ENCODE measurements at regions not wholly inside any gene's neighbourhood (a gene's known extent, or its start where the extent isn't known, plus 50 kb on each side); places are given as distances from the start of the nearest gene placed in this dataset.

DNA sequence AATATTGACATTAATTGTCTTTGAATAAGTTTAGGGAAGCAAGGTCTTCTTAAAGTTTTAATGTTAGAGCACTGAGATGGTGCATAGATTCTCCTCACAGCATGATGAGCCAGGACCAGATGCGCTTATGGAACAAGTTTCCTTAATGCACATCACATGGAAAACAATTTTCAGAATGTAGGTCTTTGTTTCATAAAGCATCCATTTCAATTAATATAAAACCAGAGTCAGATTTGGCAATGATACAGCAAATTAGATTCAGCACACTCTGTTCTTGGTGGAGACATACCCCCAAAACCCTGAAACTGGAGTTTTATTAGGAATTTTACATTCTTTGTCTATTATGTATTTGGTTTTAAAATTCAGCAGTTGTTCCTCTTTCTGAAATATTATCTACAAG is 402.1 kb upstream of the SEMA6A start:
- Histone ChIP-seq H3K9ac (ENCODE audit: low read length) (no peak overlapping the region), H3K79me2 (ENCODE audit: control insufficient read depth, insufficient read depth, low read length) (no peaks in the 10 kb centered on the region), H4K8ac (ENCODE audit: low read depth, low read length) (no peak overlapping the region), H3K79me1 (ENCODE audit: low read length) (no peaks in the 10 kb centered on the region), H2BK15ac (replicated peaks; ENCODE audit: low read depth) (no peak overlapping the region), H3K56ac (ENCODE audit: low read length) (no peak overlapping the region), H4K5ac (ENCODE audit: low read length) (no peak overlapping the region), H3K4me2 (ENCODE audit: low read length) (no peak overlapping the region), H3K18ac (ENCODE audit: low read length) (no peak overlapping the region), H2AK5ac (ENCODE audit: low read length) (no peak overlapping the region), H3K4me1 (ENCODE audit: control insufficient read depth, low read depth, low read length) (no peaks in the 10 kb centered on the region), H3K23ac (ENCODE audit: low read length) (no peak overlapping the region), H3K27me3 (ENCODE audit: insufficient read depth, low read length, poor library complexity) (no peaks in the 10 kb centered on the region), H2BK5ac (ENCODE audit: low read length) (no peak overlapping the region), H3K4me3 (ENCODE audit: low read length) (no peak overlapping the region), H3K4ac (ENCODE audit: low read depth, low read length) (no peak overlapping the region), H3K27ac (ENCODE audit: low read depth, low read length) (no peak overlapping the region), H2BK120ac (ENCODE audit: low read depth, low read length) (no peak overlapping the region), H3K36me3 (ENCODE audit: control insufficient read depth, insufficient read depth, low read length) (no peaks in the 10 kb centered on the region)
- no CpG with 5 or more reads among the region's 1 CpG for WGBS (ENCODE audit: extremely low coverage, insufficient coverage, low lambda C conversion rate)
- DNase-seq: no peak

DNA sequence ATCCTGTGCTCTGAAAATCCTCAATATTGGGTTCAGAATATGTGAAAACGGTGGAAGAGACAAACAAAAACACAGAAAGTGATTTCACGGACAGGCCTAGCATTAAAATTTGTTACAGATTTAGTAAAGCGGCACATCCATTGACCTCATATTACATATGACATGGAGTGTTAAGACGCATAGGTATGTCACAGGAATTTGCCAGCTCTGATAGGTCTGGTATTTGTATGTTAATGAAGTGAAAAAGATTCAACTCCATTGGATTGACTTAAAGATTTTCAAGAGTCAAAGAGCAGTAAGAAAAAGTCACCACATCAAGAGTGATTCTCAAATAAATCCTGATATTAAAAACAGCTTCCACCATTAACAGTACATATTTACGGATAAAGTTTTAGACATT is 396.5 kb upstream of the SEMA6A start:
- Histone ChIP-seq H3K79me2 (ENCODE audit: control insufficient read depth, insufficient read depth, low read length) (no peaks in the 10 kb centered on the region), H2BK15ac (replicated peaks; ENCODE audit: low read depth) (no peak overlapping the region), H3K9ac (ENCODE audit: low read length) (no peak overlapping the region), H3K23ac (ENCODE audit: low read length) (no peak overlapping the region), H2BK5ac (ENCODE audit: low read length) (no peak overlapping the region), H4K5ac (ENCODE audit: low read length) (no peak overlapping the region), H3K4me1 (ENCODE audit: control insufficient read depth, low read depth, low read length) (peaks cover 8% of the 10 kb centered on the region), H3K4ac (ENCODE audit: low read depth, low read length) (no peak overlapping the region), H3K27ac (ENCODE audit: low read depth, low read length) (no peak overlapping the region), H3K18ac (ENCODE audit: low read length) (no peak overlapping the region), H3K56ac (ENCODE audit: low read length) (no peak overlapping the region), H4K8ac (ENCODE audit: low read depth, low read length) (no peak overlapping the region), H3K79me1 (ENCODE audit: low read length) (no peaks in the 10 kb centered on the region), H3K4me3 (ENCODE audit: low read length) (no peak overlapping the region), H2BK120ac (ENCODE audit: low read depth, low read length) (no peak overlapping the region), H3K36me3 (ENCODE audit: control insufficient read depth, insufficient read depth, low read length) (no peaks in the 10 kb centered on the region), H2AK5ac (ENCODE audit: low read length) (no peak overlapping the region), H3K4me2 (ENCODE audit: low read length) (no peak overlapping the region), H3K27me3 (ENCODE audit: insufficient read depth, low read length, poor library complexity) (no peaks in the 10 kb centered on the region)
- peak; percentile 91 for DNase-seq
- no CpG with 5 or more reads among the region's 5 CpGs for WGBS (ENCODE audit: extremely low coverage, insufficient coverage, low lambda C conversion rate)

GRCh38 chr5:116970318-116970717 is 395.7 kb upstream of the SEMA6A start:
- H3K4me3 ChIP-seq (ENCODE audit: low read length): no peak overlapping the region
- H3K79me2 ChIP-seq (ENCODE audit: control insufficient read depth, insufficient read depth, low read length): no peaks in the 10 kb centered on the region
- no peaks in the 10 kb centered on the region for H3K27me3 ChIP-seq (ENCODE audit: insufficient read depth, low read length, poor library complexity)
- H4K8ac ChIP-seq (ENCODE audit: low read depth, low read length): no peak overlapping the region
- H4K5ac ChIP-seq (ENCODE audit: low read length): no peak overlapping the region
- peak; percentile 75 for DNase-seq
- peaks cover 8% of the 10 kb centered on the region for H3K4me1 ChIP-seq (ENCODE audit: control insufficient read depth, low read depth, low read length)
- no peaks in the 10 kb centered on the region for H3K79me1 ChIP-seq (ENCODE audit: low read length)
- H3K56ac ChIP-seq (ENCODE audit: low read length): no peak overlapping the region
- H3K36me3 ChIP-seq (ENCODE audit: control insufficient read depth, insufficient read depth, low read length): no peaks in the 10 kb centered on the region
- H2AK5ac ChIP-seq (ENCODE audit: low read length): no peak overlapping the region
- H3K23ac ChIP-seq (ENCODE audit: low read length): no peak overlapping the region
- peak overlapping the region; percentile 60 for H3K18ac ChIP-seq (ENCODE audit: low read length)
- no peak overlapping the region for H3K4ac ChIP-seq (ENCODE audit: low read depth, low read length)
- no peak overlapping the region for H3K4me2 ChIP-seq (ENCODE audit: low read length)
- no CpG with 5 or more reads among the region's 2 CpGs for WGBS (ENCODE audit: extremely low coverage, insufficient coverage, low lambda C conversion rate)
- H2BK15ac ChIP-seq (replicated peaks; ENCODE audit: low read depth): no peak overlapping the region
- no peak overlapping the region for H2BK120ac ChIP-seq (ENCODE audit: low read depth, low read length)
- peak overlapping the region; percentile 17 for H2BK5ac ChIP-seq (ENCODE audit: low read length)
- no peak overlapping the region for H3K9ac ChIP-seq (ENCODE audit: low read length)
- no peak overlapping the region for H3K27ac ChIP-seq (ENCODE audit: low read depth, low read length)

DNA sequence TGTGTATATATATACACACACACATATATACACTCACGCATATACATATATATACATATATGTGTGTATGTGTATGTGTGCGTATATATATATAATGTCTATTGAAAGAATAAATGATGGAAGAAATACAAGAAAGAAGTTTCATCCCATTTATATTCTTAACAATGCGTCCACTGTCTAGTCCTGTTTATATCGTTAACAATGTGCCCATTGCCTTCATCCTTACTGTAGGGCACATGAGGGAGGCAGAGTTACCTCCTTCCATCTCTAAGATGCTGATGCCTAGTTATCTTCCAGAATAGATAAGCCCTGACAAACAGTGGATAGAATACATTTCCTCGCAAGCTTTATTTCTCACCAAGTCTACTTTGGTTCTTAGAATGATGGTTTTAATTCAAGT is 389.8 kb upstream of the SEMA6A start:
- H2BK120ac ChIP-seq (ENCODE audit: low read depth, low read length): no peak overlapping the region
- H2AK5ac ChIP-seq (ENCODE audit: low read length): no peak overlapping the region
- H3K27ac ChIP-seq (ENCODE audit: low read depth, low read length): no peak overlapping the region
- H3K23ac ChIP-seq (ENCODE audit: low read length): no peak overlapping the region
- no peak overlapping the region for H3K18ac ChIP-seq (ENCODE audit: low read length)
- no peaks in the 10 kb centered on the region for H3K36me3 ChIP-seq (ENCODE audit: control insufficient read depth, insufficient read depth, low read length)
- H4K5ac ChIP-seq (ENCODE audit: low read length): no peak overlapping the region
- no peak overlapping the region for H3K56ac ChIP-seq (ENCODE audit: low read length)
- DNase-seq: no peak
- no peaks in the 10 kb centered on the region for H3K79me2 ChIP-seq (ENCODE audit: control insufficient read depth, insufficient read depth, low read length)
- H3K4ac ChIP-seq (ENCODE audit: low read depth, low read length): no peak overlapping the region
- WGBS (ENCODE audit: extremely low coverage, insufficient coverage, low lambda C conversion rate): no CpG with 5 or more reads among the region's 5 CpGs
- H3K4me1 ChIP-seq (ENCODE audit: control insufficient read depth, low read depth, low read length): peaks cover 1% of the 10 kb centered on the region
- H3K4me2 ChIP-seq (ENCODE audit: low read length): no peak overlapping the region
- H4K8ac ChIP-seq (ENCODE audit: low read depth, low read length): no peak overlapping the region
- H3K79me1 ChIP-seq (ENCODE audit: low read length): no peaks in the 10 kb centered on the region
- H3K9ac ChIP-seq (ENCODE audit: low read length): no peak overlapping the region
- no peaks in the 10 kb centered on the region for H3K27me3 ChIP-seq (ENCODE audit: insufficient read depth, low read length, poor library complexity)
- no peak overlapping the region for H2BK15ac ChIP-seq (replicated peaks; ENCODE audit: low read depth)
- H3K4me3 ChIP-seq (ENCODE audit: low read length): no peak overlapping the region
- no peak overlapping the region for H2BK5ac ChIP-seq (ENCODE audit: low read length)

DNA sequence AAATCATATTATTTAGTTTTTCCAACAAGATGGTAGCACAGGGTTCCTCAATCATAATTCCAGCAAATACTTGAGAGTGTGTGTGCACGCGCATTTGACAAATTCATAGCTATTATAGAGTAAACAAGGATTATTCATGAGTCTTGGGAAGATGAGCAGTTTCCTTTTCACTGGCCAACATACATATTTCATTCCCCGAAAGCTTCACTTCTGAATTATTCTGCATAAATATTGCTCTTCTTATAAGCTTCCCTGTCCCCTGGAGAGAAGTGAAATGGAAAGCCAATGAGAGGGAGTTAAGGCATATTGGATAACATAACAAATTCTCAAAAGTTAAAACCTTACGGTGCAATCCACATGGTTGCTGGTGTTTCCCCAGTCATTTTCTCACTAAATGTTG is 386.4 kb upstream of the SEMA6A start:
- H2AK5ac ChIP-seq (ENCODE audit: low read length): no peak overlapping the region
- no peak overlapping the region for H2BK5ac ChIP-seq (ENCODE audit: low read length)
- H3K18ac ChIP-seq (ENCODE audit: low read length): no peak overlapping the region
- no peak overlapping the region for H2BK120ac ChIP-seq (ENCODE audit: low read depth, low read length)
- H3K27me3 ChIP-seq (ENCODE audit: insufficient read depth, low read length, poor library complexity): no peaks in the 10 kb centered on the region
- H3K4me1 ChIP-seq (ENCODE audit: control insufficient read depth, low read depth, low read length): no peaks in the 10 kb centered on the region
- no peak overlapping the region for H4K5ac ChIP-seq (ENCODE audit: low read length)
- no peak overlapping the region for H3K56ac ChIP-seq (ENCODE audit: low read length)
- no peak overlapping the region for H3K9ac ChIP-seq (ENCODE audit: low read length)
- no peak overlapping the region for H3K4me3 ChIP-seq (ENCODE audit: low read length)
- no peak overlapping the region for H3K27ac ChIP-seq (ENCODE audit: low read depth, low read length)
- H3K4ac ChIP-seq (ENCODE audit: low read depth, low read length): no peak overlapping the region
- no peaks in the 10 kb centered on the region for H3K79me1 ChIP-seq (ENCODE audit: low read length)
- H3K4me2 ChIP-seq (ENCODE audit: low read length): no peak overlapping the region
- WGBS (ENCODE audit: extremely low coverage, insufficient coverage, low lambda C conversion rate): no CpG with 5 or more reads among the region's 4 CpGs
- H3K23ac ChIP-seq (ENCODE audit: low read length): no peak overlapping the region
- H3K36me3 ChIP-seq (ENCODE audit: control insufficient read depth, insufficient read depth, low read length): no peaks in the 10 kb centered on the region
- DNase-seq: no peak
- H4K8ac ChIP-seq (ENCODE audit: low read depth, low read length): no peak overlapping the region
- no peaks in the 10 kb centered on the region for H3K79me2 ChIP-seq (ENCODE audit: control insufficient read depth, insufficient read depth, low read length)
- H2BK15ac ChIP-seq (replicated peaks; ENCODE audit: low read depth): no peak overlapping the region

DNA sequence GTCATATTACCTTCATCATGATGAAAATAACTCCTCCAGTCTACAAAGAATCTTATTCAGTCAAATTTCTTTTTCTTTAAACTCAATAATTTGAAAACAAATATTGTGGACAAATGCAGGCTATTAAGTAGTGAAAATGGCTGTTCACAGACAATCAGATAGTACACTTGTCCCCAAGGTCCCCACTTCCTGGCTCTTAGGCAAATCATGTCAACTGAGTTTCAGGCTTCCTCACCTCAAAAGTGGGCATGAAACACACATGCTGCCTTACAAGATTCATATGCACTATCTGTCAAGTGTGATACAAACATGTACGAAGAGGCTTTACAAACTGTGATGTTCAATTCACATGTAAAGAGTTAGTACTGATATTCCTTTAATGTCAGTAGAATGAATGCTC is 385.2 kb upstream of the SEMA6A start:
- Histone ChIP-seq H3K18ac (ENCODE audit: low read length) (no peak overlapping the region), H3K56ac (ENCODE audit: low read length) (no peak overlapping the region), H2BK5ac (ENCODE audit: low read length) (no peak overlapping the region), H2BK15ac (replicated peaks; ENCODE audit: low read depth) (no peak overlapping the region), H2BK120ac (ENCODE audit: low read depth, low read length) (no peak overlapping the region), H3K79me2 (ENCODE audit: control insufficient read depth, insufficient read depth, low read length) (no peaks in the 10 kb centered on the region), H3K4me2 (ENCODE audit: low read length) (no peak overlapping the region), H4K5ac (ENCODE audit: low read length) (no peak overlapping the region), H3K9ac (ENCODE audit: low read length) (no peak overlapping the region), H3K27me3 (ENCODE audit: insufficient read depth, low read length, poor library complexity) (no peaks in the 10 kb centered on the region), H3K79me1 (ENCODE audit: low read length) (no peaks in the 10 kb centered on the region), H3K27ac (ENCODE audit: low read depth, low read length) (no peak overlapping the region), H3K23ac (ENCODE audit: low read length) (no peak overlapping the region), H4K8ac (ENCODE audit: low read depth, low read length) (no peak overlapping the region), H3K4me3 (ENCODE audit: low read length) (no peak overlapping the region), H3K4ac (ENCODE audit: low read depth, low read length) (no peak overlapping the region), H2AK5ac (ENCODE audit: low read length) (no peak overlapping the region), H3K36me3 (ENCODE audit: control insufficient read depth, insufficient read depth, low read length) (no peaks in the 10 kb centered on the region), H3K4me1 (ENCODE audit: control insufficient read depth, low read depth, low read length) (no peaks in the 10 kb centered on the region)
- WGBS (ENCODE audit: extremely low coverage, insufficient coverage, low lambda C conversion rate): no CpG with 5 or more reads among the region's 1 CpG
- no peak for DNase-seq
